Stimulated activated CD4-positive, alpha-beta T cell treated with anti-CD3 and anti-CD28 coated beads, Interleukin-1b, Interleukin-23, amount 100 ng/mL, for 48 hours (primary cell): ENCODE measurements at regions not wholly inside any gene's neighbourhood (a gene's known extent, or its start where the extent isn't known, plus 50 kb on each side); places are given as distances from the start of the nearest gene placed in this dataset.
"Not testable (repeated sequence)": the region's sequence is repeated elsewhere in the genome, so short reads cannot be mapped to it uniquely, and the experiment has no call there.

Source experiments
- DNase-seq: peaks from one replicate; pipeline ENCODE4 v3.0.0-alpha.2; 2020

DNA sequence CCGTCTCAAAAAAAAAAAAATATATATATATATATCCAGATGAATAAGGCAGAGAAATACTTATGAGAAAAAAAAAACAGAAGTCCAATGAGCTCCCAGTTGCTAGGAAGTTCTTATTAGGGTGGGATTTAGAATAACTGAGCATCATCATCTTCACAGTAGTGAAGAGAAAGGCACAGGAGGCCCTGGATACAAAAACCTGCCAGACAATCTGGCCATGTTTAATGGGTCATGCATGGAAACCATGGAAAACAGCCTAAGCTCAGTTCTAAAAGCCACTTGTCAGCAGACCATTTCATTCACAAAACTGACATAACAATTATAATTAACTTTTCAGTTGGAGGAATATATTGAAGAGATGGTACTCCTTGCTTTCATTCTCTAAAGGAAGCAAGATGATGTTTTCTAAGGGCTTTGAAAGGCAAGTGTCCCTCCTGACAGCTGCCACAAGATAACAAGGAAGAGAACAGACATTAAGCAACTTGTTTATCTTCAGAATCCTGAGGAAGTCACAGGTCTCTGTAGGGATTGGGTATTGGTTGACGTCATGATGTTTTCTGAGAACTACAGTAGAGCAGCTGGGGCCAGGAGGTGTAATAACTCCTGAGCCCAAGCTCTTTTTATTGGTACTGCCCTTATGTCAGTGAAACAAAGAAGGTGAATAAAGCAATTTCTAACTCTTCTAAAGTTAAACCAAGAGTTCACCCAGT lies 463.1 kb downstream of the DMAC1 start:
- DNase-seq: no peak

DNA sequence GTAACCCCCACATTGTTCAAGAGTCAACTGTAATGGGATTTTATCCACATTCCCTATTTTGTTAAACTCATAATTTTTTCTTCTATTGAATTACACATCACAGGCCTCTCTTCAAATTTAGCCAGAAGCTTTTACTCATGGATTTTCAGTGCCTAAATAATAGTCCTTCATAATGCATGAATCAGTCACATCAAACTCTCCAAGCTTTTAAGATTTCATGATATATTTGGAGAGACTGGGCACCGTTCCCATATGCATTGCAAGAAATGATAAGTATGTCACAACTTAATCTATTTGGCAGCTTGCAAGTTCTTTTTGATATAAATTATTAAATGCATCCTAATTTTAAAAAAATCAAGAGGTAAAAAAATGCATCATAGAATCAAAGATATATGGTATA lies 465.9 kb downstream of the DMAC1 start:
- no peak for DNase-seq

GRCh38 chr9:7332780-7333179 lies 466.8 kb downstream of the DMAC1 start:
- no peak for DNase-seq

GRCh38 chr9:7328453-7328852 lies 471.1 kb downstream of the DMAC1 start:
- no peak for DNase-seq

GRCh38 chr9:7325995-7326394 lies 473.6 kb downstream of the DMAC1 start:
- DNase-seq: no peak

GRCh38 chr9:7324152-7324598 lies 475.4 kb downstream of the DMAC1 start:
- DNase-seq: no peak

- no peak for DNase-seq
Observed at GRCh38 chr9:7320841-7321240, 478.7 kb downstream of the DMAC1 start.

DNA sequence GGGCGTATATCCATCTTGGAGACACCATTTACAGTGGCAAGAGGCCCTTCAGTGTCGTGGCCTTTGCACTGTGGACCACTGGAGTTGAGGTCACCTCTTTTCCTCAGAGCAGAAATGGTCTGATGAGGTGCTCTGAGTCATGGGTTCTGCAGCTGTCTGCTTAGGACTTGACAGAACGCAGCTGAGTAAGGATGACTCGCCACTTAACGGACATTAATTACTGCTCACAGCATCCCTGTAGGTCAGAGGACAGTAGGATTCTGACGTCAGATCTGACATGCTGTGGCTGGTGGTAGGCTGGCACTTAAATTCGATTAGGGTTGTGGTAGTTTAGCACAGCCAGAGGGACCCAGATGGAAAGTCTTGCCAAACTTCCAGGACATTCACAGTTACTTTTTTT lies 479.4 kb downstream of the DMAC1 start:
- no peak for DNase-seq

DNA sequence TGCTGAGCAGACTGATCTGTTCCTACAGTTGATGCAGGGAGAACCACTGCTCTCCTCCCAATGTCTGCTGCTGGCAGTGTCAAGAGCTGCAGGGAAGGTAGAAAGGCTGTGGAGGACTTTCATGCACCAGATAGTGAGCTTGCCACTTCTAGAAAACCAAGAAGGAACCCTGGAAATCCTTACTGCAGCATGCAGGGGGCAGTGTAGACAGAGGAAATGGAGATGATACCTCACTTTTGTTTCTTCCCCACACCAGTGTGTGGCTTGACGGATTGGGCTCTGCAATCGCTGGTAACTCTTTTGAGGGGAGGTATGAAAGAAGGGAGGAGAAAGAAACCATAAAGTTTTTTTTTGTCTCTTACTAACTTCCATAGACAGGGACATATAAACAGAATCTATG lies 480.7 kb downstream of the DMAC1 start:
- DNase-seq: no peak

GRCh38 chr9:7316967-7317366 lies 482.6 kb downstream of the DMAC1 start:
- DNase-seq: no peak

DNA sequence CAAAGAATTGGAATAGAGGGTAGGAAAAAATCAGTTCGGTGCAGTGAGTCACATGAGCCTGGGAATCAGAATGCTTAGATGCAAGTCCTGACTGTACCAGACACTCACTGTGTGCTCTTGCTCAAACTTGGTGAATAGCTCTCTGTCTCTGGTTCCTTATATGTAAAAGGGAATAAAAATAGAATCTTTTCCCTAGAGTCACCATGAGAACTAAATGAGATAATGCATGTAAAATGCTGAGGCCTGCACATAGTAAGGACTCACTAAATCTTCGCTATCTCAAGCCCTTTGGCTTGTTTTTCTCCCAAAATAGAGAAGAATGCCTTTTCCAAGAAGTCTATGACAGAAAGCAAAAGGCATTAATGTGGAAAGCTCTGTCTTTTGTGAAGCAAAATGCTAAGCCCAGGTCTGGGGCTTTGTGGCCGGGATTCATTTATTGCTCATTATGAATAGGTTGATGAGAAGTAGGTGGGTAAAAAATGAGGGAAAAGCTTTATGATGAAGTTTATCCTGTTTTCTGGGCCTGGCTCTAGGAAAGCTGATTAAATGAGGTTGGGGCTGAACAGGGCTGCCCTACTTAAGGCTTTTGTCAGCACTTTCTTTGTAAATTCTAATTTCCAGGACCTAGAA lies 483.3 kb downstream of the DMAC1 start:
- DNase-seq: no peak

DNA sequence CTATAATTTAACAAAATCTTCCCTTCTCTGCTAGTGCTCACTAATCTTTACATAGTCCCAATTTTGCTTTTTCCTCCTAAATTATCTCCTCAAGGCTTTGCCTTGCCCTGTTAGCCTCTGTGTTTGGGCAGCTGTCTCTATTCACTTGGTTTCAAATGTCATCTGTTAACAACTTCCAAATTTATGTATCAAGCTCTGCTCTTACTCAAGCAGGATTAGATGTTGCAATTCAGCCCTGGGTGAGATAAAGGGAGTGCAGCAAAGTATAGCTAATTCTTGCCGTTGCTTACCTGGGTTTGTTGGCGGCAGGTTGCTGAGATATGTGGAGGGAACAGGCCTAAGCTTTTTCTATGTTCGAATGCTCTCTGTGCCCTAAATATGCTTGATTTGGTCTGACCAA lies 483.8 kb downstream of the DMAC1 start:
- DNase-seq: no peak

GRCh38 chr9:7315116-7315515 lies 484.5 kb downstream of the DMAC1 start:
- DNase-seq: no peak

GRCh38 chr9:7313389-7313788 lies 486.2 kb downstream of the DMAC1 start:
- no peak for DNase-seq

DNA sequence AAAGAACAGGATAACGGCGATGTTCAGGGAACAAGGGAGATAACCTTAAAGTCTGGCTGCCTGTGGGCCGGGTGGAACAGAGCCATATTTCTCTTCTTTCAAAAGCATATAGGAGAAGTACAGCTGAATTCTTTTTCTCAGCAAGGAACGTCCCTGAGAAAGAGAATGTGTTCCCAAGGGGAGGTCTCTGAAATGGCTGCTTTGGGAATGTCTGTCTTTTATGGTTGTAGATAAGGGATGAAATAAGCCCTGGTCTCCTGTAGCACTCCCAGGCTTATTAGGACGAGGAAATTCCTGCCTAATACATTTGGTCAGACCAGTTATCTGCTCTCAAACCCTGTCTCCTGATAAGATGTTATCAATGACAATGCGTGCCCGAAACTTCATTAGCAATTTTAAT lies 490.5 kb downstream of the DMAC1 start:
- not testable (repeated sequence) for DNase-seq

DNA sequence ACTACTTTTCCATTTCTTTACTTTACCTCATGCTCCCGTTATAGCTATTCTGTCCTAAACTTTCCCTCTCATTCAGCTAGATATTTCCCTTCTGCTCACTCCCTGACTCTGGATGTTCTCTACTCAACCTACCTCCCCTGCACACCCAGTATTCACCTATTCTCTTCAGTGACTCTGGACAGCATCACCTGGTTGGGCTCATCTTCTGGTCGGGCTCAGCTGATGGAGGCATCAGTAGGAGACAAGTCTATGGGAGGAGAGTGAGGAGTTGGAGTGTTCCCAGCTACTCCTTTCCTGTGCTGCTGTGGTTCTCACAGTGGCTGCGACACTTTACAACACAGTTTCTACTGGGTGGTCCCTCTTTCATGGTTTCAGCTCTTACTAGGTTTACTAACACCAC lies 493.9 kb downstream of the DMAC1 start:
- no peak for DNase-seq

- no peak for DNase-seq
Observed at GRCh38 chr9:7304627-7304995, 495.0 kb downstream of the DMAC1 start.

GRCh38 chr9:7303907-7304626 lies 495.5 kb downstream of the DMAC1 start:
- DNase-seq: no peak

DNA sequence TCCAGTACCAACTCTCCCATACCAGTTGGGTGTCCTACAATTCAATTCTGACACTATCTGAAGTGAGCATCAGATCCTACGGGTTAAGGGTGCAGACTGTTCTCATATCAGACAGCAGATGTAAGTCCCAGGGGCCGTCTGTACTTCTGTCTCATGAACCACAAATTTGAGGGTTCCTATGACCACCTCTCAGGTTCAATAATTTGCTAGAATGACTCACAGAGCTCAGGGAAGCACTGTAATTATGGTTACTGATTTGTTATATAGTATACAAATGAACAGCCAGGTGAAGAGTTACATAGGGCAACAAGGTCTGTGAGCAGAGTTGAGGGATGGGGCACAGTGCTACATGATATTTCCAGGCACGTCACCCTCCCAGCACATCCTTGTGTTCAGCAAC lies 499.1 kb downstream of the DMAC1 start:
- DNase-seq: no peak

DNA sequence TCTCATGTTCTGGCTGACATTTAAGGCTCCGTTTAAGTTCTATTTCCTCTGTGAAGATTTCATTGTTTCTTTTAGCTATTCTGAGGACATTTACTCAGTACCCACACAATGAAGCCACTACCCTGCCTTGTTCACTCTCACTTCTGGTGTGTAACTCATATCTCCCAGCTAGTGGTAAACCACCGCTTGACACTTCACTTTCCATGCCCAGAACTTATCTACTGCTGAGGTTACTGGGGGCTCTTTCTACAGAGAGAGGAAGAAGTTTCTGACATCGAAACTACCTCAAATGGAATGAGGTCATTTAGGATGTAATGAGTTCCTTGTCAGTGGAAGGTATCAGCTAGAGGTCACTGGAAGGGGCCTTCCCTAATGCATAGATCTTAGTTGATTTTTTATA lies 501.5 kb downstream of the DMAC1 start:
- peak; percentile 68 for DNase-seq

- no peak for DNase-seq
Observed at GRCh38 chr9:7297521-7297920, 502.1 kb downstream of the DMAC1 start.

- DNase-seq: no peak
Observed at GRCh38 chr9:7293091-7293490, 506.5 kb downstream of the DMAC1 start.

DNA sequence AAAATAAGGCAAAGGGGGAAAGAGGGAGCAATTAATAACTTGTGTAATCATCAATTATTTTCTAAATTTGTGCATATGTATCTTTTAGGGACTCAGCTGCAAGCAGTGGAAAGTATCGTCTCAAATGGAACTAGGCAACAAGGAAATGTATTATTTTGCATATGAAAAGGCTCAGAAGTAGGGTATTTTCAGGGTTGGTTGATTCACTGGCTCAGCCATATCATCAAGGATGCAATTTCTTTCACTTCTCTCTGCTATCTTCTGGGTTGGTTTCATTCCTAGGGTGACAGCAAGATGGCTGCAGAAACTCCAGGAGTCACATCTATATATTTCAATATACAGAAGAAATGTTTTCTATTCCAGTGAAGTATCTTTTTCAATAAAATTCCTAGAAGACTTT lies 509.8 kb downstream of the DMAC1 start:
- no peak for DNase-seq

- DNase-seq: no peak
Observed at GRCh38 chr9:7287986-7288385, 511.6 kb downstream of the DMAC1 start.
